ENCODE measurements at regions not wholly inside any gene's neighbourhood (a gene's known extent, or its start where the extent isn't known, plus 50 kb on each side); places are given as distances from the start of the nearest gene placed in this dataset.

DNA sequence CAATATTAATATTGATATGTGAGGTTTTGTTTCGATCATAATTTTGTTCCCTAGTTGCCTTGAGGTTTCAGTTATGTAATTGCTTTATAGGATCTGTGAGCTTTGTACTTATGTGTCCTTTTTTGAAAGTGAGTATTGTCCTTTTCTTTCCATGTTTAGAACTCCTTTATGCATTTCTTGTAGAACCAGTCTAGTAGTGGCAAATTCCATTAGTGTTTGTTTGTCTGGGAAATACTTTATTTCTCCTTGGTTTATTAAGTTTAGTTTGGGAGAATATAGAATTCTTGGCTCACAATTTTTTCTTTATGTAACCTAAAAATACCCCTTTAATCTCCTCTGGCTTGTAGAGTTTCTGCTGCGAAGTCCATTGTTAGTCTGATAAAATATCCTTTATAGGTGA lies 127.5 kb upstream of the KITLG start:
- H3K79me1 ChIP-seq (ENCODE audit: low read depth, low read length) = no peaks in the 10 kb centered on the region
- H3K9ac ChIP-seq (ENCODE audit: low read depth, low read length, poor library complexity) = no peak overlapping the region
- H3K4me1 ChIP-seq (ENCODE audit: control insufficient read depth in 2 of 2, insufficient read depth in 1 of 2, low read depth in 1 of 2, low read length in 2 of 2) = no peaks in the 10 kb centered on the region
- H3K27ac ChIP-seq (replicated peaks; ENCODE audit: low read length) = no peak overlapping the region
- H3K4me3 ChIP-seq (ENCODE audit: low read length in 2 of 2) = no peak overlapping the region
- no peak overlapping the region for H3K4me2 ChIP-seq (ENCODE audit: insufficient read depth, low read length, poor library complexity, severe bottlenecking)
- no CpG with 5 or more reads among the region's 2 CpGs for WGBS, 2 donors (ENCODE audit: extremely low coverage in 2 of 2, insufficient read length in 2 of 2, insufficient replicate concordance in 1 of 2)
- H2BK120ac ChIP-seq (ENCODE audit: low read depth, low read length) = no peak overlapping the region
- no peaks in the 10 kb centered on the region for H3K36me3 ChIP-seq (replicated peaks in 1 of 2; ENCODE audit: control insufficient read depth in 2 of 2, insufficient read depth in 2 of 2, low read length in 2 of 2)
- no peak overlapping the region for H3K23ac ChIP-seq (ENCODE audit: low read depth, low read length, poor library complexity)
- H4K8ac ChIP-seq (ENCODE audit: low read depth, low read length) = no peak overlapping the region
- no peaks in the 10 kb centered on the region for H3K27me3 ChIP-seq (ENCODE audit: control insufficient read depth in 3 of 3, insufficient read depth in 3 of 3, low read depth in 1 of 3, low read length in 3 of 3)
- no peak overlapping the region for H2AFZ ChIP-seq (ENCODE audit: low read length)
- no peak overlapping the region for H2BK5ac ChIP-seq (ENCODE audit: low read length)
- no peak overlapping the region for H2AK5ac ChIP-seq (ENCODE audit: low read depth, low read length)
- no peak overlapping the region for H3K18ac ChIP-seq (ENCODE audit: low read length)
- H3K9me3 ChIP-seq (replicated peaks in 1 of 2; ENCODE audit: control insufficient read depth in 2 of 2, insufficient read depth in 1 of 2, low read depth in 1 of 2, low read length in 2 of 2) = no peaks in the 10 kb centered on the region
- H3K14ac ChIP-seq (ENCODE audit: low read length) = no peak overlapping the region
- no peak overlapping the region for H4K91ac ChIP-seq (ENCODE audit: low read depth, low read length, poor library complexity)
- H2BK15ac ChIP-seq (ENCODE audit: low read length) = no peak overlapping the region
- no peak overlapping the region for H3K4ac ChIP-seq (ENCODE audit: low read length)
- no peak for DNase-seq (ENCODE audit: low spot score)
- no peak overlapping the region for H2BK12ac ChIP-seq (ENCODE audit: low read length)

GRCh38 chr12:88706286-88706685 lies 126.0 kb upstream of the KITLG start:
- no peak overlapping the region for H3K4me2 ChIP-seq (ENCODE audit: insufficient read depth, low read length, poor library complexity, severe bottlenecking)
- no peaks in the 10 kb centered on the region for H3K79me1 ChIP-seq (ENCODE audit: low read depth, low read length)
- no peak overlapping the region for H4K8ac ChIP-seq (ENCODE audit: low read depth, low read length)
- no peak overlapping the region for H2BK120ac ChIP-seq (ENCODE audit: low read depth, low read length)
- no peak overlapping the region for H3K18ac ChIP-seq (ENCODE audit: low read length)
- no peaks in the 10 kb centered on the region for H3K36me3 ChIP-seq (replicated peaks in 1 of 2; ENCODE audit: control insufficient read depth in 2 of 2, insufficient read depth in 2 of 2, low read length in 2 of 2)
- DNase-seq (ENCODE audit: low spot score) = no peak
- H3K9ac ChIP-seq (ENCODE audit: low read depth, low read length, poor library complexity) = no peak overlapping the region
- H2AK5ac ChIP-seq (ENCODE audit: low read depth, low read length) = no peak overlapping the region
- H2BK15ac ChIP-seq (ENCODE audit: low read length) = no peak overlapping the region
- H3K27me3 ChIP-seq (ENCODE audit: control insufficient read depth in 3 of 3, insufficient read depth in 3 of 3, low read depth in 1 of 3, low read length in 3 of 3) = no peaks in the 10 kb centered on the region
- H3K27ac ChIP-seq (replicated peaks; ENCODE audit: low read length) = no peak overlapping the region
- H2BK5ac ChIP-seq (ENCODE audit: low read length) = no peak overlapping the region
- no peak overlapping the region for H4K91ac ChIP-seq (ENCODE audit: low read depth, low read length, poor library complexity)
- H3K23ac ChIP-seq (ENCODE audit: low read depth, low read length, poor library complexity) = no peak overlapping the region
- no peaks in the 10 kb centered on the region for H3K9me3 ChIP-seq (replicated peaks in 1 of 2; ENCODE audit: control insufficient read depth in 2 of 2, insufficient read depth in 1 of 2, low read depth in 1 of 2, low read length in 2 of 2)
- no peak overlapping the region for H3K4me3 ChIP-seq (ENCODE audit: low read length in 2 of 2)
- no peaks in the 10 kb centered on the region for H3K4me1 ChIP-seq (ENCODE audit: control insufficient read depth in 2 of 2, insufficient read depth in 1 of 2, low read depth in 1 of 2, low read length in 2 of 2)
- no peak overlapping the region for H3K14ac ChIP-seq (ENCODE audit: low read length)
- no peak overlapping the region for H2BK12ac ChIP-seq (ENCODE audit: low read length)
- no peak overlapping the region for H3K4ac ChIP-seq (ENCODE audit: low read length)
- no peak overlapping the region for H2AFZ ChIP-seq (ENCODE audit: low read length)

- Histone ChIP-seq H2BK12ac (ENCODE audit: low read length) (no peak overlapping the region), H3K4ac (ENCODE audit: low read length) (no peak overlapping the region), H3K4me1 (ENCODE audit: control insufficient read depth in 2 of 2, insufficient read depth in 1 of 2, low read depth in 1 of 2, low read length in 2 of 2) (no peaks in the 10 kb centered on the region), H3K18ac (ENCODE audit: low read length) (no peak overlapping the region), H2AK5ac (ENCODE audit: low read depth, low read length) (no peak overlapping the region), H3K23ac (ENCODE audit: low read depth, low read length, poor library complexity) (no peak overlapping the region), H2AFZ (ENCODE audit: low read length) (no peak overlapping the region), H4K91ac (ENCODE audit: low read depth, low read length, poor library complexity) (no peak overlapping the region), H3K4me3 (ENCODE audit: low read length in 2 of 2) (no peak overlapping the region), H3K9ac (ENCODE audit: low read depth, low read length, poor library complexity) (no peak overlapping the region), H3K4me2 (ENCODE audit: insufficient read depth, low read length, poor library complexity, severe bottlenecking) (no peak overlapping the region), H4K8ac (ENCODE audit: low read depth, low read length) (no peak overlapping the region), H2BK15ac (ENCODE audit: low read length) (no peak overlapping the region), H3K27me3 (ENCODE audit: control insufficient read depth in 3 of 3, insufficient read depth in 3 of 3, low read depth in 1 of 3, low read length in 3 of 3) (no peaks in the 10 kb centered on the region), H3K27ac (replicated peaks; ENCODE audit: low read length) (no peak overlapping the region), H3K36me3 (replicated peaks in 1 of 2; ENCODE audit: control insufficient read depth in 2 of 2, insufficient read depth in 2 of 2, low read length in 2 of 2) (no peaks in the 10 kb centered on the region), H3K14ac (ENCODE audit: low read length) (no peak overlapping the region), H2BK5ac (ENCODE audit: low read length) (no peak overlapping the region), H3K9me3 (replicated peaks in 1 of 2; ENCODE audit: control insufficient read depth in 2 of 2, insufficient read depth in 1 of 2, low read depth in 1 of 2, low read length in 2 of 2) (peaks cover 0 to 3% of the 10 kb centered on the region in 2 donors), H3K79me1 (ENCODE audit: low read depth, low read length) (no peaks in the 10 kb centered on the region), H2BK120ac (ENCODE audit: low read depth, low read length) (no peak overlapping the region)
- no peak for DNase-seq (ENCODE audit: low spot score)
- no CpG with 5 or more reads among the region's 3 CpGs for WGBS, 2 donors (ENCODE audit: extremely low coverage in 2 of 2, insufficient read length in 2 of 2, insufficient replicate concordance in 1 of 2)
These were observed 123.5 kb upstream of the KITLG start for GRCh38 chr12:88703790-88704189.

GRCh38 chr12:88698471-88698870 lies 118.2 kb upstream of the KITLG start:
- Histone ChIP-seq H3K23ac (ENCODE audit: low read depth, low read length, poor library complexity) (no peak overlapping the region), H2AK5ac (ENCODE audit: low read depth, low read length) (no peak overlapping the region), H3K4me3 (ENCODE audit: low read length in 2 of 2) (no peak overlapping the region), H3K9ac (ENCODE audit: low read depth, low read length, poor library complexity) (no peak overlapping the region), H3K27ac (replicated peaks; ENCODE audit: low read length) (no peak overlapping the region), H3K14ac (ENCODE audit: low read length) (no peak overlapping the region), H2BK15ac (ENCODE audit: low read length) (no peak overlapping the region), H4K91ac (ENCODE audit: low read depth, low read length, poor library complexity) (no peak overlapping the region), H4K8ac (ENCODE audit: low read depth, low read length) (no peak overlapping the region), H2BK5ac (ENCODE audit: low read length) (no peak overlapping the region), H3K4me1 (ENCODE audit: control insufficient read depth in 2 of 2, insufficient read depth in 1 of 2, low read depth in 1 of 2, low read length in 2 of 2) (no peaks in the 10 kb centered on the region), H3K9me3 (replicated peaks in 1 of 2; ENCODE audit: control insufficient read depth in 2 of 2, insufficient read depth in 1 of 2, low read depth in 1 of 2, low read length in 2 of 2) (peaks cover 7% of the 10 kb centered on the region in 2 donors), H2AFZ (ENCODE audit: low read length) (no peak overlapping the region), H2BK12ac (ENCODE audit: low read length) (no peak overlapping the region), H3K4me2 (ENCODE audit: insufficient read depth, low read length, poor library complexity, severe bottlenecking) (no peak overlapping the region), H3K4ac (ENCODE audit: low read length) (no peak overlapping the region), H2BK120ac (ENCODE audit: low read depth, low read length) (no peak overlapping the region), H3K27me3 (ENCODE audit: control insufficient read depth in 3 of 3, insufficient read depth in 3 of 3, low read depth in 1 of 3, low read length in 3 of 3) (no peaks in the 10 kb centered on the region), H3K18ac (ENCODE audit: low read length) (no peak overlapping the region), H3K79me1 (ENCODE audit: low read depth, low read length) (no peaks in the 10 kb centered on the region), H3K36me3 (replicated peaks in 1 of 2; ENCODE audit: control insufficient read depth in 2 of 2, insufficient read depth in 2 of 2, low read length in 2 of 2) (no peaks in the 10 kb centered on the region)
- DNase-seq (ENCODE audit: low spot score) = no peak
- no CpG with 5 or more reads among the region's 3 CpGs for WGBS, 2 donors (ENCODE audit: extremely low coverage in 2 of 2, insufficient read length in 2 of 2, insufficient replicate concordance in 1 of 2)

Measured in neuronal stem cell (in vitro differentiated cells).